ENCODE measurements at regions not wholly inside any gene's neighbourhood (a gene's known extent, or its start where the extent isn't known, plus 50 kb on each side); places are given as distances from the start of the nearest gene placed in this dataset.

GRCh38 chr6:117028256-117028655 is 151.2 kb downstream of the RFX6 start:
- Histone ChIP-seq H3K36me3 (ENCODE audit: control insufficient read depth in 4 of 4, insufficient read depth in 3 of 4, low read depth in 1 of 4, low read length in 3 of 4) (no peaks in the 10 kb centered on the region), H3K27me3 (ENCODE audit: control insufficient read depth in 4 of 4, insufficient read depth in 4 of 4, low read length in 3 of 4) (peaks cover 0 to 4% (median 0%) of the 10 kb centered on the region in 4 donors), H3K4me3 (ENCODE audit: low read depth in 1 of 3, low read length in 3 of 3) (no peak overlapping the region), H3K9me3 (ENCODE audit: control insufficient read depth in 4 of 4, low read length in 3 of 4) (no peaks in the 10 kb centered on the region), H3K4me1 (ENCODE audit: control insufficient read depth in 4 of 4, insufficient read depth in 4 of 4, low read length in 3 of 4) (no peaks in the 10 kb centered on the region), H3K27ac (ENCODE audit: low read depth in 1 of 2, low read length in 2 of 2) (no peak overlapping the region), H3K9ac (ENCODE audit: low read depth in 1 of 2, low read length in 2 of 2) (no peak overlapping the region)
- TF ChIP-seq MAX (IDR thresholded peaks at IDR 0.05) = no peak
- no peak for TF ChIP-seq FOXA2 (IDR thresholded peaks at IDR 0.05)
- no peak for TF ChIP-seq EGR1 (IDR thresholded peaks at IDR 0.05; ENCODE audit: low read depth in 2 of 2)
- TF ChIP-seq ATF3 (IDR thresholded peaks at IDR 0.05) = no peak
- no peak for TF ChIP-seq YY1 (IDR thresholded peaks at IDR 0.05)
- no peak for TF ChIP-seq FOXA1 (IDR thresholded peaks at IDR 0.05)
- TF ChIP-seq RAD21 (IDR thresholded peaks at IDR 0.05) = no peak
- no peak for TF ChIP-seq SP1 (IDR thresholded peaks at IDR 0.05)
- TF ChIP-seq JUND (IDR thresholded peaks at IDR 0.05) = no peak
- no peak for TF ChIP-seq TAF1 (conservative IDR thresholded peaks at IDR 0.05)
- no peak for TF ChIP-seq HNF4G (IDR thresholded peaks at IDR 0.05)
- no peak for TF ChIP-seq REST (IDR thresholded peaks at IDR 0.05)
- no peak for TF ChIP-seq NR2F2 (IDR thresholded peaks at IDR 0.05)
- TF ChIP-seq, protein P1, sequence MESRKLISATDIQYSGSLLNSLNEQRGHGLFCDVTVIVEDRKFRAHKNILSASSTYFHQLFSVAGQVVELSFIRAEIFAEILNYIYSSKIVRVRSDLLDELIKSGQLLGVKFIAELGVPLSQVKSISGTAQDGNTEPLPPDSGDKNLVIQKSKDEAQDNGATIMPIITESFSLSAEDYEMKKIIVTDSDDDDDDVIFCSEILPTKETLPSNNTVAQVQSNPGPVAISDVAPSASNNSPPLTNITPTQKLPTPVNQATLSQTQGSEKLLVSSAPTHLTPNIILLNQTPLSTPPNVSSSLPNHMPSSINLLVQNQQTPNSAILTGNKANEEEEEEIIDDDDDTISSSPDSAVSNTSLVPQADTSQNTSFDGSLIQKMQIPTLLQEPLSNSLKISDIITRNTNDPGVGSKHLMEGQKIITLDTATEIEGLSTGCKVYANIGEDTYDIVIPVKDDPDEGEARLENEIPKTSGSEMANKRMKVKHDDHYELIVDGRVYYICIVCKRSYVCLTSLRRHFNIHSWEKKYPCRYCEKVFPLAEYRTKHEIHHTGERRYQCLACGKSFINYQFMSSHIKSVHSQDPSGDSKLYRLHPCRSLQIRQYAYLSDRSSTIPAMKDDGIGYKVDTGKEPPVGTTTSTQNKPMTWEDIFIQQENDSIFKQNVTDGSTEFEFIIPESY (IDR thresholded peaks at IDR 0.05) = no peak
- no peak for TF ChIP-seq RXRA (IDR thresholded peaks at IDR 0.05)
- no peak for TF ChIP-seq CTCF (IDR thresholded peaks at IDR 0.05; ENCODE audit: low read depth, low read length, missing input control)
- TF ChIP-seq GABPA (IDR thresholded peaks at IDR 0.05 in 1 of 2, conservative IDR thresholded peaks at IDR 0.05 in 1 of 2) = no peak
- no peak for TF ChIP-seq HNF4A (conservative IDR thresholded peaks at IDR 0.05)
- no peak for DNase-seq (ENCODE audit: low spot score)
- WGBS = 50% methylated on average over 1 of the region's 1 CpG
